ENCODE measurements at regions not wholly inside any gene's neighbourhood (a gene's known extent, or its start where the extent isn't known, plus 50 kb on each side); places are given as distances from the start of the nearest gene placed in this dataset.

DNA sequence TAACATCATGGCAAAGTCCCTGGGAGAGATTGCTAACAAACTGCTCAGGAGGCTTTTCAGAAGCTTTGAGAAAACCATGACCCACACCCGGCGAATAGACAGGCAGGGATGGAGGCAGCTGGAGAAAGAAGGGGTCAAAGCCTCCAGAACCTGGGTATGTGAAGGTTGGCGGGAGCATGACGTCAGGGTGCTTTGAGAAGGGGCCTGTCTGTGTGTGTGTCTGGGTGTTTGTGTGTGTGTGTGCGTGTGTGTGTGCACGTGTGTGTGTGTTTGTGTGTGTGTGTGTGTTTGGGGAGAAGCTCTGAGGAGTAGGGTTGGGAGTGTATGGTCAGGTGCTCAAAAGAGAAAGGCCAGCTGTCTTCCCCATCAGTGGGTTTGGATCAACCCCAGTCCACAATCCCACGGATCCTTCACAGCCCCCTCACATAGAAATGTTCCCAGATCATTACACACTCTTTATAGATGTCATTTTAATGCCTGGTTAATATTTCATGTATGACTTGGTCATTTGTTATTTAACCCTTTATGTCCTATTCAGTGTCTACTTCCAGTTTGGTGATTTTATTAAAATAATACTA lies 254.1 kb upstream of the SMIM21 start:
- peaks cover 0 to 7% (median 2%) of the 10 kb centered on the region in 7 donors for H3K9me3 Mint-ChIP-seq
- Histone ChIP-seq H3K36me3 (replicated peaks in 1 of 2; ENCODE audit: control insufficient read depth in 1 of 2, insufficient read depth in 2 of 2, low read length in 2 of 2) (no peaks in the 10 kb centered on the region), H3K4me2 (replicated peaks; ENCODE audit: extremely low read depth, low read length, poor library complexity, severe bottlenecking) (no peak overlapping the region), H3K4me3 (replicated peaks in 1 of 3; ENCODE audit: low read depth in 2 of 3, low read length in 3 of 3) (no peak overlapping the region), H3K4me1 (ENCODE audit: control insufficient read depth in 1 of 2, insufficient read depth in 2 of 2, low read length in 2 of 2) (no peaks in the 10 kb centered on the region), H2AFZ (ENCODE audit: insufficient read depth, low read depth, low read length, poor library complexity, severe bottlenecking) (no peak overlapping the region), H3K9ac (ENCODE audit: insufficient read depth, low read length, poor library complexity, severe bottlenecking) (no peak overlapping the region), H3K9me3 (replicated peaks in 1 of 2; ENCODE audit: control insufficient read depth in 1 of 2, insufficient read depth in 1 of 2, low read length in 2 of 2) (no peaks in the 10 kb centered on the region), H4K20me1 (ENCODE audit: insufficient read depth, low read length) (no peaks in the 10 kb centered on the region), H3K27ac (ENCODE audit: low read depth in 1 of 2, low read length in 2 of 2) (no peak overlapping the region), H3K27me3 (ENCODE audit: control insufficient read depth in 2 of 2, insufficient read depth in 2 of 2, low read length in 2 of 2) (no peaks in the 10 kb centered on the region), H3K79me2 (ENCODE audit: insufficient read depth, low read length) (no peaks in the 10 kb centered on the region)
- no peak overlapping the region for H3K27ac Mint-ChIP-seq
- no peak overlapping the region for H3K4me3 Mint-ChIP-seq
- DNase-seq: no peak
- no peaks in the 10 kb centered on the region for H3K36me3 Mint-ChIP-seq
- H3K4me1 Mint-ChIP-seq: no peaks in the 10 kb centered on the region
- no peak for TF ChIP-seq CTCF (IDR thresholded peaks at IDR 0.05)
- intact Hi-C loops (cut with micrococcal nuclease): no loop called here
- 93% methylated on average over 6 of the region's 7 CpGs for WGBS (ENCODE audit: insufficient coverage)
- peaks cover 0 to 2% (median 2%) of the 10 kb centered on the region in 3 donors for H3K27me3 Mint-ChIP-seq (ENCODE audit: low read depth in 3 of 3)

GRCh38 chr18:75679331-75679730 lies 251.8 kb upstream of the SMIM21 start:
- Histone ChIP-seq H3K4me2 (replicated peaks; ENCODE audit: extremely low read depth, low read length, poor library complexity, severe bottlenecking) (no peak overlapping the region), H4K20me1 (ENCODE audit: insufficient read depth, low read length) (no peaks in the 10 kb centered on the region), H3K4me3 (replicated peaks in 1 of 3; ENCODE audit: low read depth in 2 of 3, low read length in 3 of 3) (no peak overlapping the region), H3K9ac (ENCODE audit: insufficient read depth, low read length, poor library complexity, severe bottlenecking) (no peak overlapping the region), H3K36me3 (replicated peaks in 1 of 2; ENCODE audit: control insufficient read depth in 1 of 2, insufficient read depth in 2 of 2, low read length in 2 of 2) (no peaks in the 10 kb centered on the region), H3K9me3 (replicated peaks in 1 of 2; ENCODE audit: control insufficient read depth in 1 of 2, insufficient read depth in 1 of 2, low read length in 2 of 2) (peaks cover 0 to 4% of the 10 kb centered on the region in 2 donors), H3K27ac (ENCODE audit: low read depth in 1 of 2, low read length in 2 of 2) (no peak overlapping the region), H3K27me3 (ENCODE audit: control insufficient read depth in 2 of 2, insufficient read depth in 2 of 2, low read length in 2 of 2) (no peaks in the 10 kb centered on the region), H3K79me2 (ENCODE audit: insufficient read depth, low read length) (no peaks in the 10 kb centered on the region), H3K4me1 (ENCODE audit: control insufficient read depth in 1 of 2, insufficient read depth in 2 of 2, low read length in 2 of 2) (no peaks in the 10 kb centered on the region), H2AFZ (ENCODE audit: insufficient read depth, low read depth, low read length, poor library complexity, severe bottlenecking) (no peak overlapping the region)
- no peak for TF ChIP-seq CTCF (IDR thresholded peaks at IDR 0.05)
- Mint-ChIP-seq H3K27ac (no peak overlapping the region), H3K4me1 (no peaks in the 10 kb centered on the region), H3K9me3 (peaks cover 0 to 7% (median 2%) of the 10 kb centered on the region in 7 donors), H3K4me3 (no peak overlapping the region), H3K27me3 (ENCODE audit: low read depth in 3 of 3) (peaks cover 0 to 2% (median 2%) of the 10 kb centered on the region in 3 donors), H3K36me3 (no peaks in the 10 kb centered on the region)
- no peak for DNase-seq
- intact Hi-C loops (cut with micrococcal nuclease): no loop called here
- 91% methylated on average over 12 of the region's 13 CpGs for WGBS (ENCODE audit: insufficient coverage)
